H9 (cell line): ENCODE measurements at regions not wholly inside any gene's neighbourhood (a gene's known extent, or its start where the extent isn't known, plus 50 kb on each side); places are given as distances from the start of the nearest gene placed in this dataset.

Source experiments
- DNase-seq: peaks from one replicate; pipeline ENCODE4 v3.0.0-alpha.2; 2017
- H2AFZ ChIP-seq: one replicate; pipeline ENCODE4 v1.6.1; 2013; ENCODE audit warnings: mild to moderate bottlenecking, low read length, control low read depth, moderate library complexity
- H2AK5ac ChIP-seq: 2 replicates; pipeline ENCODE4 v1.6.1; 2013; ENCODE audit warnings: low read length, control low read depth, mixed read lengths; ENCODE audit not compliant: insufficient read length
- H2BK120ac ChIP-seq: one replicate; pipeline ENCODE4 v1.6.1; 2013; ENCODE audit warnings: low read depth, mild to moderate bottlenecking, low read length, control low read depth, inconsistent platforms; ENCODE audit not compliant: poor library complexity, severe bottlenecking
- H2BK12ac ChIP-seq: 2 replicates; pipeline ENCODE4 v1.6.1; 2013; ENCODE audit warnings: low read length, control low read depth, mixed read lengths, low read depth; ENCODE audit not compliant: insufficient read length
- H2BK15ac ChIP-seq: 2 replicates; pipeline ENCODE4 v1.6.1; 2013; ENCODE audit warnings: low read depth, low read length, control low read depth
- H2BK20ac ChIP-seq: one replicate; pipeline ENCODE4 v1.6.1; 2013; ENCODE audit warnings: low read depth, mild to moderate bottlenecking, low read length, control low read depth, inconsistent platforms; ENCODE audit not compliant: poor library complexity, severe bottlenecking
- H2BK5ac ChIP-seq: 2 replicates; pipeline ENCODE4 v1.6.1; 2013; ENCODE audit warnings: low read length, control low read depth, mixed read lengths; ENCODE audit not compliant: insufficient read length
- H3K14ac ChIP-seq: 2 replicates; pipeline ENCODE4 v1.6.1; 2013; ENCODE audit warnings: low read length, control low read depth; ENCODE audit not compliant: insufficient read depth
- H3K18ac ChIP-seq: 2 replicates; pipeline ENCODE4 v1.6.1; 2013; ENCODE audit warnings: low read depth, mild to moderate bottlenecking, mixed read lengths, low read length, control low read depth; ENCODE audit not compliant: insufficient read length
- H3K23ac ChIP-seq: 2 replicates; pipeline ENCODE4 v1.6.1; 2013; ENCODE audit warnings: low read length, control low read depth, mixed read lengths, low read depth; ENCODE audit not compliant: insufficient read length
- H3K23me2 ChIP-seq: 2 replicates; pipeline ENCODE4 v1.6.1; 2013; ENCODE audit warnings: low read depth, mild to moderate bottlenecking, mixed read lengths, low read length, control low read depth; ENCODE audit not compliant: insufficient read length, poor library complexity, severe bottlenecking
- H3K27ac ChIP-seq: 2 replicates; pipeline ENCODE4 v1.5.1; 2013; ENCODE audit warnings: low read length, control low read depth, mixed read lengths, low read depth; ENCODE audit not compliant: insufficient read length
- H3K27me3 ChIP-seq: 2 replicates; pipeline ENCODE4 v1.6.1; 2013; ENCODE audit warnings: low read length, control low read depth, inconsistent platforms; ENCODE audit not compliant: insufficient read depth
- H3K4ac ChIP-seq: 2 replicates; pipeline ENCODE4 v1.6.1; 2013; ENCODE audit warnings: low read depth, mild to moderate bottlenecking, control low read depth, inconsistent platforms, low read length, moderate library complexity
- H3K4me1 ChIP-seq: 2 replicates; pipeline ENCODE4 v1.6.1; 2013; ENCODE audit warnings: low read length, control low read depth, inconsistent platforms; ENCODE audit not compliant: insufficient read depth
- H3K4me2 ChIP-seq: 2 replicates; pipeline ENCODE4 v1.6.1; 2013; ENCODE audit warnings: low read length, control low read depth, mixed read lengths; ENCODE audit not compliant: insufficient read length, insufficient read depth
- H3K56ac ChIP-seq: 2 replicates; pipeline ENCODE4 v1.6.1; 2013; ENCODE audit warnings: low read depth, mild to moderate bottlenecking, mixed read lengths, low read length, control low read depth; ENCODE audit not compliant: insufficient read length
- H3K79me1 ChIP-seq: 2 replicates; pipeline ENCODE4 v1.6.1; 2013; ENCODE audit warnings: low read depth, mild to moderate bottlenecking, moderate library complexity, low read length, control low read depth, inconsistent platforms; ENCODE audit not compliant: insufficient read depth, poor library complexity, severe bottlenecking
- H3K79me2 ChIP-seq: 2 replicates; pipeline ENCODE4 v1.6.1; 2013; ENCODE audit warnings: low read length, control low read depth, inconsistent platforms; ENCODE audit not compliant: insufficient read depth
- H3K9ac ChIP-seq: 2 replicates; pipeline ENCODE4 v1.6.1; 2013; ENCODE audit warnings: low read length, control low read depth, mixed read lengths; ENCODE audit not compliant: insufficient read length; ENCODE audit errors: extremely low read depth
- H3K9me3 ChIP-seq: one replicate; pipeline ENCODE4 v1.6.1; 2013; ENCODE audit warnings: low read depth, low read length, inconsistent platforms; ENCODE audit not compliant: control insufficient read depth
- H3T11ph ChIP-seq: one replicate; pipeline ENCODE4 v1.6.1; 2013; ENCODE audit warnings: mild to moderate bottlenecking, low read length, control low read depth, inconsistent platforms
- H4K20me1 ChIP-seq: one replicate; pipeline ENCODE4 v1.6.1; 2013; ENCODE audit not compliant: control insufficient read depth, insufficient read length, insufficient read depth
- H4K5ac ChIP-seq: 2 replicates; pipeline ENCODE4 v1.6.1; 2013; ENCODE audit warnings: low read depth, mild to moderate bottlenecking, mixed read lengths, low read length, control low read depth; ENCODE audit not compliant: insufficient read length
- H4K8ac ChIP-seq: replicated peaks from 2 replicates; pipeline ENCODE4 v1.6.1; 2013; ENCODE audit warnings: low read length, control low read depth, mixed read lengths, low read depth; ENCODE audit not compliant: insufficient read length
- H4K91ac ChIP-seq: 2 replicates; pipeline ENCODE4 v1.6.1; 2013; ENCODE audit warnings: low read depth, mild to moderate bottlenecking, moderate library complexity, mixed read lengths, low read length, control low read depth; ENCODE audit not compliant: insufficient read length
- H3K27ac Mint-ChIP-seq, 3 experiments: 2 replicates in 2 of 3; 3 replicates in 1 of 3; pipeline ENCODE4 v1.8.0; 2020 to 2021; ENCODE audit warnings: mixed read lengths in 3 of 3, mild to moderate bottlenecking in 1 of 3, moderate library complexity in 1 of 3
- H3K27me3 Mint-ChIP-seq: 2 replicates; pipeline ENCODE4 v1.8.0; 2021; ENCODE audit warnings: low read depth, mild to moderate bottlenecking, moderate library complexity, mixed read lengths
- H3K36me3 Mint-ChIP-seq, 3 experiments: 2 replicates in 2 of 3; 3 replicates in 1 of 3; pipeline ENCODE4 v1.8.0; 2020 to 2021; ENCODE audit warnings: low read depth in 3 of 3, mixed read lengths in 3 of 3; ENCODE audit not compliant: insufficient read depth in 1 of 3
- H3K4me1 Mint-ChIP-seq, 2 experiments: 2 replicates each; pipeline ENCODE4 v1.8.0; 2020; ENCODE audit warnings: mixed read lengths in 2 of 2
- H3K4me3 Mint-ChIP-seq, 2 experiments: 2 replicates in 1 of 2; 3 replicates in 1 of 2; pipeline ENCODE4 v1.8.0; 2020 to 2021; ENCODE audit warnings: mild to moderate bottlenecking in 2 of 2, mixed read lengths in 2 of 2, moderate library complexity in 1 of 2
- H3K9me3 Mint-ChIP-seq, 2 experiments: 2 replicates in 1 of 2; 3 replicates in 1 of 2; pipeline ENCODE4 v1.8.0; 2020; ENCODE audit warnings: mild to moderate bottlenecking in 2 of 2, mixed read lengths in 2 of 2, moderate library complexity in 1 of 2
- WGBS: extraction: QIAGEN DNeasy Blood & Tissue Kit; methylation state at CpG from one replicate; pipeline ENCODE4 v1.1.7; 2013; ENCODE audit warnings: missing lambda C conversion rate, low lambda C conversion rate, mixed read lengths; ENCODE audit not compliant: insufficient read length; ENCODE audit errors: extremely low coverage; 5-methylcytosine and 5-hydroxymethylcytosine counted together
- TF ChIP-seq, protein P1 (sequence below): fragments of 200-600 bp; sonication (generic); conservative IDR thresholded peaks from 3 replicates; pipeline ENCODE4 v1.8.0; 2021; ENCODE audit warnings: antibody characterized with exemption, mild to moderate bottlenecking

- Histone ChIP-seq H2BK15ac (no peak overlapping the region), H4K20me1 (no peaks in the 10 kb centered on the region), H3K9me3 (no peaks in the 10 kb centered on the region), H3K14ac (no peak overlapping the region; the same call in 1 of the 2 replicates), H3K4me1 (no peaks in the 10 kb centered on the region), H3K56ac (no peak overlapping the region), H3K4ac (no peak overlapping the region), H2BK5ac (no peak overlapping the region), H3K27me3 (no peaks in the 10 kb centered on the region), H4K91ac (no peak overlapping the region), H2BK12ac (no peak overlapping the region), H2AK5ac (no peak overlapping the region), H4K8ac (no peak overlapping the region), H2AFZ (no peak overlapping the region), H2BK120ac (no peak overlapping the region), H3K79me2 (no peaks in the 10 kb centered on the region), H4K5ac (no peak overlapping the region), H3K4me2 (no peak overlapping the region), H2BK20ac (no peak overlapping the region), H3T11ph (no peak overlapping the region), H3K23ac (no peak overlapping the region), H3K9ac (no peak overlapping the region), H3K79me1 (no peaks in the 10 kb centered on the region), H3K23me2 (no peaks in the 10 kb centered on the region), H3K27ac (no peak overlapping the region), H3K18ac (no peak overlapping the region)
- Mint-ChIP-seq H3K9me3 (no peaks in the 10 kb centered on the region; a peak in 1 of 5 replicates), H3K36me3 (no peaks in the 10 kb centered on the region), H3K4me1 (peaks cover 14 to 23% of the 10 kb centered on the region in 2 experiments), H3K4me3 (no peak overlapping the region), H3K27me3 (peaks cover 3% of the 10 kb centered on the region; the same call in 1 of the 2 replicates), H3K27ac (no peak overlapping the region; a peak in 1 of 7 replicates)
- TF ChIP-seq, protein P1, sequence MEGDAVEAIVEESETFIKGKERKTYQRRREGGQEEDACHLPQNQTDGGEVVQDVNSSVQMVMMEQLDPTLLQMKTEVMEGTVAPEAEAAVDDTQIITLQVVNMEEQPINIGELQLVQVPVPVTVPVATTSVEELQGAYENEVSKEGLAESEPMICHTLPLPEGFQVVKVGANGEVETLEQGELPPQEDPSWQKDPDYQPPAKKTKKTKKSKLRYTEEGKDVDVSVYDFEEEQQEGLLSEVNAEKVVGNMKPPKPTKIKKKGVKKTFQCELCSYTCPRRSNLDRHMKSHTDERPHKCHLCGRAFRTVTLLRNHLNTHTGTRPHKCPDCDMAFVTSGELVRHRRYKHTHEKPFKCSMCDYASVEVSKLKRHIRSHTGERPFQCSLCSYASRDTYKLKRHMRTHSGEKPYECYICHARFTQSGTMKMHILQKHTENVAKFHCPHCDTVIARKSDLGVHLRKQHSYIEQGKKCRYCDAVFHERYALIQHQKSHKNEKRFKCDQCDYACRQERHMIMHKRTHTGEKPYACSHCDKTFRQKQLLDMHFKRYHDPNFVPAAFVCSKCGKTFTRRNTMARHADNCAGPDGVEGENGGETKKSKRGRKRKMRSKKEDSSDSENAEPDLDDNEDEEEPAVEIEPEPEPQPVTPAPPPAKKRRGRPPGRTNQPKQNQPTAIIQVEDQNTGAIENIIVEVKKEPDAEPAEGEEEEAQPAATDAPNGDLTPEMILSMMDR: no peak
- DNase-seq: no peak
- no CpG with 5 or more reads among the region's 36 CpGs for WGBS
Observed at GRCh38 chr14:104367866-104368750, 211.5 kb upstream of the C14orf180 start.
